Omental fat pad (tissue), 3 donors: ENCODE measurements at regions not wholly inside any gene's neighbourhood (a gene's known extent, or its start where the extent isn't known, plus 50 kb on each side); places are given as distances from the start of the nearest gene placed in this dataset.
"Not testable (repeated sequence)": the region's sequence is repeated elsewhere in the genome, so short reads cannot be mapped to it uniquely, and the experiment has no call there.

Experiments used
- ATAC-seq: fragments of 150-250 bp; one replicate; pipeline ENCODE4 v1.9.1; 2016; ENCODE audit warnings: mild to moderate bottlenecking, moderate library complexity; ENCODE audit not compliant: low FRiP score
- DNase-seq: peaks from one replicate; pipeline ENCODE4 v3.0.0-alpha.2; 2019; ENCODE audit warnings: low spot score
- TF ChIP-seq, protein P1 (sequence below), 3 donors: fragments of 450-650 bp; IDR thresholded peaks; one replicate each; pipeline ENCODE4 v1.5.1; 2016 to 2017; ENCODE audit warnings: antibody characterized with exemption in 3 of 3, mild to moderate bottlenecking in 3 of 3, moderate library complexity in 2 of 3

DNA sequence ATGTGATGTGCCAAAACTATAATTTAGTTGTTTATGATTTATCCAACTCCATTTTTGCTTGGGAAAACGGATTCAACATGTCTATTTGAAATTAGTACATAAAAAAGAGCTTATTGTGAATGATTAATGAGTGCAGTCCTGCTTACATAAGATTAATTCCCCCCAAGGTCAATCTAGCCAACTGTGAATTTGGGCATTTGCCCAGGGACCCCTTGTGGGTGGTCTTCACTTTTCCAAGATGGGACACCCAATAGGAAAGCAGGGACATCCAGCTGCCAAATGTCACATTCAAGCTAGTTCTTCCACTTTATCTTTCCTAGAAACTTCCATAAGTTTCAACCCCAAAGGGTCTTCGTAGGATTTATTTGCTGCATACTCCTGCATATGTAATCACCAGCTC is 362.4 kb upstream of the PKN2 start:
- ATAC-seq (no peak), DNase-seq (no peak)
- TF ChIP-seq, protein P1, sequence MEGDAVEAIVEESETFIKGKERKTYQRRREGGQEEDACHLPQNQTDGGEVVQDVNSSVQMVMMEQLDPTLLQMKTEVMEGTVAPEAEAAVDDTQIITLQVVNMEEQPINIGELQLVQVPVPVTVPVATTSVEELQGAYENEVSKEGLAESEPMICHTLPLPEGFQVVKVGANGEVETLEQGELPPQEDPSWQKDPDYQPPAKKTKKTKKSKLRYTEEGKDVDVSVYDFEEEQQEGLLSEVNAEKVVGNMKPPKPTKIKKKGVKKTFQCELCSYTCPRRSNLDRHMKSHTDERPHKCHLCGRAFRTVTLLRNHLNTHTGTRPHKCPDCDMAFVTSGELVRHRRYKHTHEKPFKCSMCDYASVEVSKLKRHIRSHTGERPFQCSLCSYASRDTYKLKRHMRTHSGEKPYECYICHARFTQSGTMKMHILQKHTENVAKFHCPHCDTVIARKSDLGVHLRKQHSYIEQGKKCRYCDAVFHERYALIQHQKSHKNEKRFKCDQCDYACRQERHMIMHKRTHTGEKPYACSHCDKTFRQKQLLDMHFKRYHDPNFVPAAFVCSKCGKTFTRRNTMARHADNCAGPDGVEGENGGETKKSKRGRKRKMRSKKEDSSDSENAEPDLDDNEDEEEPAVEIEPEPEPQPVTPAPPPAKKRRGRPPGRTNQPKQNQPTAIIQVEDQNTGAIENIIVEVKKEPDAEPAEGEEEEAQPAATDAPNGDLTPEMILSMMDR (IDR thresholded peaks at IDR 0.05), result no peak

DNA sequence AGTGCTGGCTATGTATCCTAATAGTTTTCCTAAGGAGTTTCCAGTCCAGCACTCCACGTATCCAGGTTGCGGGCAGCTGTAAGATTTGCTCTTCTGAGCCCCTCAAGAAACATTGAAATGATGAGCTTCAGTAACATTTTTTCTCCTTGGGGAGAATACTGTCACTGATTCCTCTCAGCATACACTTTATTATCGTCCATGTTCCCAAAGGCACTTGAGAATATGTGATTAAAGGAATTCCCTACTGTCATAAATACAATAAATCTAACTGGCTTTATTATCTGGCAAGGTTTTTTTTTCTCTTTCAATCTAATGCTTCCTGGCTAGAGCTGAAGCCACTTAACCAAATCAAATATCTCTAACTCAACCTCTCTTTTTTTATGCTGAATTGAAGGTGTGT is 359.2 kb upstream of the PKN2 start:
- TF ChIP-seq, protein P1 (IDR thresholded peaks at IDR 0.05), result no peak
- DNase-seq (no peak), ATAC-seq (no peak)

- DNase-seq (no peak), ATAC-seq (peak; percentile 87)
- TF ChIP-seq, protein P1 (IDR thresholded peaks at IDR 0.05), result no peak
Measured at GRCh38 chr1:88327391-88328267, 356.4 kb upstream of the PKN2 start.

DNA sequence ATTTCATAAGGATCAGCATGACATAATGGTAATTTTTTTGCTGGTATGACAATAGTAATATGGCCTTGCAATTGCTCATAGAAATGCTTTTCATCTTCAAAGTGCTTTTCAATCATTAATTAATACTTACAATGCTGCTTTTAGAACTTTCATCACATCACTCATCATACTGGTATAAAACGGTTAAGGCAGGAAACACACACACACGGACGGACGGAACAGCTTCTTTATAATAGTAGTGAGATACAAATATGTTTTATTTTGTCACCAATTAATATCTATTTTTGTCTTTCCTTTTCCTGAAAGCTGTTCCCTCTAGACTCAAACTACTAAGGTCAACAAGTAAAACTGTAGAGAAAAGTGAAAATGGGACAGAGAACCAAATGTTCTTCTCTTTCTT is 353.9 kb upstream of the PKN2 start:
- no peak for ATAC-seq
- DNase-seq, result no peak
- TF ChIP-seq, protein P1 (IDR thresholded peaks at IDR 0.05), result no peak

DNA sequence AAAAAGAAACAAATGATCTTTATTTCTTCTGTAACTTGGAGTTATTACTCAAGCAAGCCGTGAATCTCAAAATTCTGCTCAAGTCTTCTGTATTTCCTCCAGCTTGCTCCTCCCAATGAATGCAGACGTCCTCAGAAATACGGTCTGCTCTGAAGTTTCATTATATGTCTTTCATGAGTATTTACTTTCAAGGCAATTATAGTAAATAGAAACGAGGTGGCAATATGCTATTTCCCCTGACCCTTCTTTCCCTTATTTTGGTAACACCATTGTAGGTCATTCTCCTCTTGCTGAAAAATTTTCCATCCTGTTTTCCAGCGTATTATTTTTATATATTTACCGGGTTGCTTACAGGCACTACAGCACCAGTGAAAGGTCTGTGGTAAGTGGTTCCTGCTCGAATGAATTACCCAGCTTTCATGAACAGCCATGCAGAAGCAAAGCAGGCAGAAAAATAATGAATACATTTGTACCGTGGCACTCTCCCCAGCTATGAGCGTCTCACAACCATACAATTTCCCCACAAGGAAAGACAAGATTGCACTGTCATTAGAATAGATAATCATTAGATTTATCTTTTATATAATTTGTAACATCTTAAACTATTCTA is 350.9 kb upstream of the PKN2 start:
- DNase-seq (no peak), ATAC-seq (no peak)
- TF ChIP-seq, protein P1 (IDR thresholded peaks at IDR 0.05), result no peak

DNA sequence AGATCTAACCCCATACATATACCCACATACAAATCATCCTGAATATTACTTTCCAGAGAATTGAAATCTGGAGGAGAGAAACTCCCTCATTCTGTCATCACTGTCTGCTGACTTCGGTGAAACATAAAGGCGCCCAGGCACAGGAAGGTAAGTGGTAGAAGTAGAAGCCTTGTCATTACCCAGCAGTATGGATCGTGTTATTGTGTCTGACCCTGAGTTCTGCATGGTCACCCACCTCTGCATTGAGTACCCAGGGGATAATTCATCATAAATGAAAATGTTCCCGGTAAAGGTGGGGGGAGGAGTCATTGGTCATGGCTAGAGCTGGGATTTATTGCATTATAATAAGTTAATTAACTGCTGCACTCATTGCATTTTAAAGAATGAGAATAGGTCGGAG is 342.6 kb upstream of the PKN2 start:
- DNase-seq (no peak), ATAC-seq (no peak)
- TF ChIP-seq, protein P1 (IDR thresholded peaks at IDR 0.05), result no peak

DNA sequence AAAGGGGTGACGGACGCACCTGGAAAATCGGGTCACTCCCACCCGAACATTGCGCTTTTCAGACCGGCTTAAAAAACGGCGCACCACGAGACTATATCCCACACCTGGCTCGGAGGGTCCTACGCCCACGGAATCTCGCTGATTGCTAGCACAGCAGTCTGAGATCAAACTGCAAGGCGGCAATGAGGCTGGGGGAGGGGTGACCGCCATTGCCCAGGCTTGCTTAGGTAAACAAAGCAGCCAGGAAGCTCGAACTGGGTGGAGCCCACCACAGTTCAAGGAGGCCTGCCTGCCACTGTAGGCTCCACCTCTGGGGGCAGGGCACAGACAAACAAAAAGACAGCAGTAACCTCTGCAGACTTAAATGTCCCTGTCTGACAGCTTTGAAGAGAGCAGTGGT is 342.0 kb upstream of the PKN2 start:
- DNase-seq, ATAC-seq: not testable (repeated sequence)
